ENCODE measurements at regions not wholly inside any gene's neighbourhood (a gene's known extent, or its start where the extent isn't known, plus 50 kb on each side); places are given as distances from the start of the nearest gene placed in this dataset.

DNA sequence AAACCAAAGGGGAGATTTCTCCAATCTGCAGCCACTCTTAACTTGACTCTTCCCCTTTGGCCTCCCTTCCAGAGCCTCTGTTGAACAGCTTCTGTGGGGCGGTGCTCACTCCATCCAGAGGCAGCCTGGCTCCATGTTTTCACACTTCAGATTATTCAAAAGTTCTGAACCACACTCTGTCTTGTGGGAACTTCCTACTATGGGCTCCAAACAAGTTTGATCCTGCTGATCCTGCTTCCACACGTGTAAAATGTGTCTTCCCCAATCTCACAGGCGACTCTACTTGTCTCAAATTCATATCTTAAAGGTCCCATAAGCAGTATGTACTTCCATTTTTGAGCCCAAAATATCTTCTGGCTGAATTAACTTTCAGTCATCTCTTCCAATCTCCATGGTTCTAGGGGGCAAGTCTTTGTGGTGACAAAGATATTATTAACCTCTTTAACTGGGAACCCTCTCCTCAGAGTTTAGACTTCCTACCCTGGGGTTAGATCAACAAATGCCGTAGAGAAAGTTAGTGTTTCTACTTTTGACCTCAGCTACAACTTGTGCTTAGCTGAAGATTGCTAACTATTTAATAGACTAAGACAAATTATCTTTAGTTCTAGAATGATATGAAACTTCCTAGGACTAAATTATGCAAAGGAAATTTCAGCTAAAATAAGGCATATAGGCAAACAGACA lies 176.3 kb upstream of the BCL6 start:
- Histone ChIP-seq H3K36me3 (no peaks in the 10 kb centered on the region), H3K27ac (no peak overlapping the region), H3K9me3 (peaks cover 0 to 3% (median 0%) of the 10 kb centered on the region in 4 donors), H3K4me3 (no peak overlapping the region), H3K27me3 (no peaks in the 10 kb centered on the region), H3K4me1 (peaks cover 0 to 9% (median 3%) of the 10 kb centered on the region in 4 donors)
- TF ChIP-seq POLR2A (IDR thresholded peaks at IDR 0.05): no peak
- TF ChIP-seq, protein P1, sequence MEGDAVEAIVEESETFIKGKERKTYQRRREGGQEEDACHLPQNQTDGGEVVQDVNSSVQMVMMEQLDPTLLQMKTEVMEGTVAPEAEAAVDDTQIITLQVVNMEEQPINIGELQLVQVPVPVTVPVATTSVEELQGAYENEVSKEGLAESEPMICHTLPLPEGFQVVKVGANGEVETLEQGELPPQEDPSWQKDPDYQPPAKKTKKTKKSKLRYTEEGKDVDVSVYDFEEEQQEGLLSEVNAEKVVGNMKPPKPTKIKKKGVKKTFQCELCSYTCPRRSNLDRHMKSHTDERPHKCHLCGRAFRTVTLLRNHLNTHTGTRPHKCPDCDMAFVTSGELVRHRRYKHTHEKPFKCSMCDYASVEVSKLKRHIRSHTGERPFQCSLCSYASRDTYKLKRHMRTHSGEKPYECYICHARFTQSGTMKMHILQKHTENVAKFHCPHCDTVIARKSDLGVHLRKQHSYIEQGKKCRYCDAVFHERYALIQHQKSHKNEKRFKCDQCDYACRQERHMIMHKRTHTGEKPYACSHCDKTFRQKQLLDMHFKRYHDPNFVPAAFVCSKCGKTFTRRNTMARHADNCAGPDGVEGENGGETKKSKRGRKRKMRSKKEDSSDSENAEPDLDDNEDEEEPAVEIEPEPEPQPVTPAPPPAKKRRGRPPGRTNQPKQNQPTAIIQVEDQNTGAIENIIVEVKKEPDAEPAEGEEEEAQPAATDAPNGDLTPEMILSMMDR (IDR thresholded peaks at IDR 0.05): no peak
- no peak for DNase-seq

DNA sequence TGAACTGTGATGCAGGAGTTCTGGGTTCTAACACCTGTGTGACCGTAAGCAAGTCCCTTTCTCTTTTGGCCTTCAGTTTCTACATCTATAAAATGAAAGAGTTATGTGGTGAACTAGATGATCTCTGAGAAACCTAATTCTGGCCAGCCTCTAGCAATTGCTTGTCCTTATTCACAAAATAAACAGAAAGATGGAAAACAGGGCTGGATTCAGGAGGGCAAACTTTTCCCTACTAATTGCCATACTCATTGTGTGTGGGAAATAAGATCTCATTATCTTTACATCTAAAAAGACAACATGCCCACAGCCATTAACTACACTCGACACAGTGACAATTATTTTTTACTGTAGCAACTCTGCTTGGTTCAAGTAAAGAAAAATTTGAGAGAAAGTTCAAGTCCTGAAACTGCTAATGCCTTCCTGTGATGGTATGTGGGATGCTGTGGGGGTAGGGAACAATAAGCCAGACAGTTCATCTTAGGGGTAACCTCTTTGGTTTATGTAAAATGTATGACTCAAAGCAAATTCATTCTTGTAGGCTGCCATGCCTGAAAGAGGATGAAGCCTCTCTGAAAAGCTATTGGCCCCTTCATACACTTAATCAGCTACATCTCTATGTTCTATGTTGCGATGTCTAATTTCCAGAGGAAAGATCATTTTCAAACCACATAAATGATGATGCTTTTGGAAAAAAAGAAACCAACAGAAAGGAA lies 177.6 kb upstream of the BCL6 start:
- no peak for TF ChIP-seq POLR2A (IDR thresholded peaks at IDR 0.05)
- TF ChIP-seq, protein P1 (IDR thresholded peaks at IDR 0.05): no peak
- Histone ChIP-seq H3K27ac (no peak overlapping the region), H3K36me3 (no peaks in the 10 kb centered on the region), H3K4me3 (no peak overlapping the region), H3K9me3 (peaks cover 0 to 3% (median 0%) of the 10 kb centered on the region in 4 donors), H3K4me1 (peaks cover 0 to 9% (median 3%) of the 10 kb centered on the region in 4 donors), H3K27me3 (no peaks in the 10 kb centered on the region)
- DNase-seq: no peak

GRCh38 chr3:187924651-187925050 lies 179.4 kb upstream of the BCL6 start:
- H3K27ac ChIP-seq: no peak overlapping the region
- peaks cover 0 to 6% (median 0%) of the 10 kb centered on the region in 4 donors for H3K4me1 ChIP-seq
- peaks cover 0 to 3% (median 0%) of the 10 kb centered on the region in 4 donors for H3K9me3 ChIP-seq
- no peak for TF ChIP-seq POLR2A (IDR thresholded peaks at IDR 0.05)
- TF ChIP-seq, protein P1 (IDR thresholded peaks at IDR 0.05): no peak
- H3K36me3 ChIP-seq: no peaks in the 10 kb centered on the region
- DNase-seq: no peak
- H3K4me3 ChIP-seq: no peak overlapping the region
- no peaks in the 10 kb centered on the region for H3K27me3 ChIP-seq

DNA sequence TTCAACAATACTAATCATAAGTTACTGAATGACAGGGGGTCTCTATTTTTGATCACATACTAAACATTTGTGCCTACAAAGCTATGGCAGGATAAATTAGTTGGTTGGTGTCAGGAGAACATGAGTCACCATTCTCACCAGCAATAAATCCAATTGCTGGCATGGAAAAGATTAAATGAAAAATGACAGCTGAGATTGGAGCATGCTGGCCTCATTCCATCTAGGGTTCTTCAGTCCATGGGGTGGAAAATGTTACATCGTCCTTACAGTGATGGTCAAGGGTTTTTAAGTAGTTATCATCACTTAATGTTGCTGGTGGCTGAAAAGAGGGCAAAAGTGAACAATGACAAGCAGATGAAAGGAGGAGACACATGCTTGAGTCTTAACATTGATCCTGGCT lies 180.1 kb upstream of the BCL6 start:
- peaks cover 0 to 3% (median 0%) of the 10 kb centered on the region in 4 donors for H3K9me3 ChIP-seq
- no peaks in the 10 kb centered on the region for H3K36me3 ChIP-seq
- H3K27ac ChIP-seq: no peak overlapping the region
- no peak for DNase-seq
- H3K4me1 ChIP-seq: no peaks in the 10 kb centered on the region
- no peak for TF ChIP-seq POLR2A (IDR thresholded peaks at IDR 0.05)
- TF ChIP-seq, protein P1 (IDR thresholded peaks at IDR 0.05): no peak
- H3K27me3 ChIP-seq: no peaks in the 10 kb centered on the region
- no peak overlapping the region for H3K4me3 ChIP-seq

GRCh38 chr3:187926620-187927019 lies 181.4 kb upstream of the BCL6 start:
- Histone ChIP-seq H3K9me3 (peaks cover 0 to 3% (median 0%) of the 10 kb centered on the region in 4 donors), H3K27me3 (no peaks in the 10 kb centered on the region), H3K27ac (no peak overlapping the region), H3K36me3 (no peaks in the 10 kb centered on the region), H3K4me3 (no peak overlapping the region), H3K4me1 (no peaks in the 10 kb centered on the region)
- DNase-seq: no peak
- TF ChIP-seq, protein P1 (IDR thresholded peaks at IDR 0.05): no peak
- TF ChIP-seq POLR2A (IDR thresholded peaks at IDR 0.05): no peak

Data from Peyer's patch (tissue), 4 donors.